RPMI7951 (cell line): ENCODE measurements at regions not wholly inside any gene's neighbourhood (a gene's known extent, or its start where the extent isn't known, plus 50 kb on each side); places are given as distances from the start of the nearest gene placed in this dataset.

Experiments used
- DNase-seq: peaks from one replicate; pipeline ENCODE4 v3.0.0-alpha.2; 2012; ENCODE audit warnings: low read depth

GRCh38 chr22:46090631-46091201, 59.6 kb upstream of the PPARA start:
- no peak for DNase-seq

DNA sequence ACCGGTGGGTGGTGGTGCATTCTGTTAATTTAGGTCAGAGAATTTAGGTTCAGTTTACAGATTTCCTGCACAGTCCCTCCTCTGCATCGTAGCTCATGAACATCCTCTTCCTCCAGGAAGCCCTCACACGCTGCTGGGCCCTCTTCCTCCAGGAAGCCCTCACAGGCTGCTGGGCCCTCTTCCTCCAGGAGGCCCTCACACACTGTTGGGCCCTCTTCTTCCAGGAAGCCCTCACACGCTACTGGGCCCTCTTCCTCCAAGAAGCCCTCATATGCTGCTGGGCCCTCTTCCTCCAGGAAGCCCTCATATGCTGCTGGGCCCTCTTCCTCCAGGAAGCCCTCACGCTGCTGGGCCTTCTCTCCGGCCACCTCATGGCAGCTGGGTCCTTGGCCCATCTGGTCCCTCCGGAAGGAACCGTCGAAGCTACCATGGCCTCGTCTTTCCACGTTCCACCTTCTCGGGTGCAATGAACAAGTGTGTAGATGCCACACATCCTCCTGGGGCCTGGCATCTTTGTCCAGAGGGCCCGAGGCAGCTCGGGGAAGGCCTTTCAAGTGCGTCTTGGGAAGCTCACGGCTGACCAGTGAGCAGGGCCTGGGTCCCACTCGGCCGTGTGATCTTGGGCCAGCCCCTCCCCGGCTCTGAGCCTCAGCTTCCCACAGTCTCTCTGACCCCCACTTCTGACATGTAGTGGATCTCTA, 58.9 kb upstream of the PPARA start:
- no peak for DNase-seq

DNA sequence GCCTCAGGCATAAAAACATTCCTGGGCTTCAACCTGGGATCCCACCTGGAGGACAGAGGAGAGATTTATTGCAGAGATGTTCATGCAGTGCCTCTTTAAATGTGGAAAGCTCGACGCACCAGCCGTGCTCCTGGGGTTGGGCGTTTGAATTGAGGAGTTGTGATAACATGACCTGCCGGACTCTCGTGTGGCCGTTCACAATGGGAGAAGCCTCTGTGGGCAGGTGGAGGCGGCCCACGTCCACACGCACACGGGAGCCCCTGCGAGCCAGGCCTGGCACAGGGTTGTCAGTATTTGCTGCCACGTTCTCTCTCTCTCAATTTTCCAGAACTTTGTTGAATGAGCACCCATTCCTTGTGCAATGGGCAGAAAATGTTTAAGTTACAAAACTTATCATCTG, 58.3 kb upstream of the PPARA start:
- DNase-seq = no peak

- no peak for DNase-seq
Observed at GRCh38 chr22:46092670-46093410, 57.5 kb upstream of the PPARA start.

- no peak for DNase-seq
Observed at GRCh38 chr22:46093796-46094195, 56.5 kb upstream of the PPARA start.

DNA sequence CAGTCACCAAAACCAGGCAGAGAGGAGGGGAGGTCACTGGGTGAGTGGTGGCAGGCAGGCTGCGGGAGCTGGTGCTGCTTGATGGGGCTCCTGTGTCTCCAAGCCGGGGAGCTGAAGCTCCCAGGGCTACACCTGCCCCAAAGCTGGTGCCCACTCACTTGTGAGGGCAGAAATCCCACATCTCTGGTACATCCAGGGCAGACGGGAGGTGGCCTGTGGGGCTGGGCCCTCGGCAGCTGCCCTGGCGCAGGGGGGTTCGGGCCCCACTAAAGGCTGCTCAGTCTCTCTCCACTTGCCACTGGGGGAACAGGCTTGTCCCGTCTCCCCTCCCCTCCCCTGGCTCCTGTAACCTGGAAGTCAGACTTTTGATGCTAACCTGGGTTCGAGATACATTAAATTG, 55.6 kb upstream of the PPARA start:
- DNase-seq = no peak

DNA sequence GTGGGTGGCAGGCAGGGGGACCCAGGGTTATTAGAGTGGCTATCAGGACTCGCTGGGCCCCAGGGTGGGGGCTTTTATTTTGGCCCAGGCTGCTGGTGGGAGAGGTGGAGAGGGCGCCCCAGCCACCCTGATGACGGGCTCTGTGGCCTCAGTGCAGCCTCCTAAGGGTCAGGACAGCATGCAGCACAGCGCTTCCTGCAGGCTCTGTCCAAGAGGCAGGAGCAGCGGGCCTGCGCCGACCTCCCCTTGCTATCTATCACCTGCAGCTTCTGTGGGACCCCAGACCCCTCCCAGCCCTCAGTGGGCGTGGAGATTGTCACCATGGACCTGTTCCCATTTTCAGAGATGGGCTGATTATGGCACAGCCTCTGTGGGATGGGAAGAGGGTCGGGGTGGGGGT, 54.3 kb upstream of the PPARA start:
- DNase-seq = no peak

DNA sequence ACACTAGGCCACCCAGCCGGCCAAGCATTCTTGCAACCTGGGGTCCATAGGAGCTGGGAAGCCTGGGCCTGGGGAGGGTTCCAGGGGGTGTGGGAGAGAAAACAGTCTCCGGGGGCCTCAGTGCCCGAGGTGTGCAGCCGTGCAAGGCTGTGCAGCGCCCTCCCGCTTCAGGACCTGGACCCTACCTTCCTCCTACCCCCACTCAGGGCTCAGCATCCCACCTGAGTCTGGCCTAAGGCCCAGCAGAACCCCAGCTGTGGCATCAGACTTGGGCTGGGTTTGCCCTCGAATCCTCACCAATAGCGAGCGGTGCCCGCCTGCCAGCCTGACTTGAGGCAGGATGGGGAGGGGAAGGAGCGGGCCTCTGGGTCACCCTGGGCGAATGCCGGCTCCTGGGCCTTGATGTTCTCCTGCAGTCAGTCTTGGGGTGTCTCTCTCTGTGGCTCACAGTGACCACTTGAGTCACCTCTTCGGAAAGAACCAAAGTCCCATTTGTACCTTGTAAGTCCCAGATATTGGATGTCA, 53.6 kb upstream of the PPARA start:
- DNase-seq = no peak

DNA sequence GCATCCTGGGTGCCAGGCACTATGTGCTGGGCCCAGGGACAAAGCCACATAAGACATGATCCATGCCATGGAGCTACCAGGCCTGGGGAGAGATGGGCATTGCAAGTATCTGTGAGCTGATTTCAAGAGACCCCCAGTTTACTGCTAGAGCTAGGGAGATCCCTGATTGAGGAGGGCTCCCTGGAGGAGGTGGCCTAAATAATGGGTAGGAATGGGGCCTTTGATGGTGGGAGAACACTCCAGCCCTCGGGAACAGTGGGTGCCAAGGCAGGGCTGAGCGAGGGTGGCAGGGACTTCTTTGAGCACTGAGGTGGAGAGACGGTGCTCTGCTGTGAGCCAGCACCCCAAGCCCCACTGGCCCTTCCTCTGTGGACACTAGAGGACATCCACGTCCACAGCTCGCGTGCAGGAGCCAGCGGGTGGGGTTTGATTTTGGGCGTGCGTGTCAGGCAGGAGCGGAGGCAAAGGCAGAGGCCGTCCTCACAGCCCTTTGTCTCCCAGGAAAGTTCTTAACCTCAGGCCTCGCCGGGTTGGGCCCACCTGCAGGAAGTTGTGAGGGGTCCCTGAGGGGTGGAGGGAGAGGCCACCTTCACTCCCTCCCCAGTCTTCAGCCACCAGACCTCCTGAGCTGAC, 52.9 kb upstream of the PPARA start:
- DNase-seq = no peak

DNA sequence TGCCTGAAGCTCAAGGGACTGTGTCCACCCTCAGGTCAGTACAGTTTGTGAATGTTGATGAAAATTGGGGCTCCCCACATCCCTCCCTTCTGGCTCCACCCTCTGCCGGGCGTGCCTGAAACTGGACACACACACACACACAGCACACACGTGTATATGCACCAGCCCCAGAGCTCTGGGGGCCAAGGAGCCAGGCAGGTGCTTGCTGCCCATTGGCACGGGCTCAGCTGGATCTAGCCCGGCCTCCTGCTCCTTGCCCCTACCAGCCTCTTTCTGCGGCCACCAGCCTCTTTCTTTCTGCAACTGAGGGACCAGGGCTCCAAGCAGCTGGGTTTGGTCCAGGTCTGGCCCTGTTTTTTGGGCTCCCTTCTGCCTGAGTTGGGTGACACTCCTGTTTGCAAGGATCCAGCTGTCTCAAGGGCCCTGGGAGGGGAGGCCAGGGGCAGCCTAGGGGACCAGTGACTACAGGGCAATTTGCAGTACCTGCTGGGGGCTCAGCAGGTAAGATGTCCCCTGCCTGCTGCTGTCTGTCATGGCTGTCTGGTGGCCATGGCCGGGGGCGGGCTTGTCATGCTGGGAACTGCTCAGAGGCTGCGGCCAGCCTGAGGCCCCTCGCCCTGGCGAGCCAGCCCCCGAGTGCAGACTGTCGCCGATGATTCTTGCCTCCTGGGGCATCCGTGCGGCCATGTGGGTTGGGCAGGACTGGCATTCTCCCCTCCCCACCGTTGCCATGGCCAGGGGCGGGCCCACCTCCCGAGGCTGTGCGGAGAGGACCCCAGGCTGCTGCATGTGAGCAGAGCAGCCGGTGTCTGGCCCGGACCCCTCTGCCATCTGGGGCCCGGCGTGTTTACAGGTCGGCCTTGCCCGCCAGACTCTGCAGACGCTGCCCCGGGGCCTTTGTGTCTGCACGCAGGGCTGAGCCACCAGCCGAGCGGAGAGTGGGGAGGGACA, 51.5 kb upstream of the PPARA start:
- no peak for DNase-seq

GRCh38 chr22:46099740-46100139, 50.6 kb upstream of the PPARA start:
- DNase-seq = no peak

DNA sequence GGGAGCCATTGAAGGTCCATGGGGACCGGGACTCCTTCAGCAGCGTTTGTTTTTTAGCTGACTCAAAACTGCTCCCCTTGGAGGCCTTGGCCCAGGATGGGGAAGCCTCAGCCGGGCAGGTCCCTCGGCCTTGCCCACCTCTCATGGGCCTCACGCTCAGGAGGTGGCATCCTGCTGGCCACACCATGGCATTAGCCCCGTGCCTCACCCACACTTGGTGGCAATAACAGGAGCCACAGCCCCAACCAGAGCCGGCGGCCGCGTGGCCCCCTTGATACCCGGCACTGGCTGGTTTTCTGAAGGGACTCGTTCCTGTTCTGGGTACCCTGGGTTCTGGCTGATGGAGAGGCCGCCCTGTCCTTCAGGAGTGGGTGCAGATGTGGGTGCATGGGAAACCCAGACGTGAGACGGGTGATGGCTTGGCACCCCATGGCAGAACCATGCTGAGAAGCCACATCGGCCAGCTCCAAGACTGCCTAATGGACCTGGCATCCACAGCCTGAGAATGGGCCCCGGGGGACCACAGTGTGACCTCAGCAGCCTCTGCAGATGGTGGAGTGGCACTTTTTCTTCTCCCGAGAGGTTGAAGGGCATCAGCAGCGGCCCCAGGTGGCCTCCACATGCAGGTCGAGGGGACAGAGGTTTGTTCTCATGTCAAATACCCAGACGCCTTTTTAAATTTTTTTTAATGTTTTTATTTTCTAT, 49.8 kb upstream of the PPARA start:
- no peak for DNase-seq
